AG04450 (cell line): ENCODE measurements at regions not wholly inside any gene's neighbourhood (a gene's known extent, or its start where the extent isn't known, plus 50 kb on each side); places are given as distances from the start of the nearest gene placed in this dataset.

Source experiments
- CTCF ChIA-PET: fragments of 300-600, 350-600 bp; formaldehyde crosslinking; extraction: SDS; loops from one replicate; lab custom pipeline; 2022; ENCODE audit warnings: antibody characterized with exemption, inconsistent platforms; lab: Charles Lee
- POLR2A ChIA-PET: fragments of 350-600 bp; formaldehyde crosslinking; extraction: SDS; loops from one replicate; lab custom pipeline; 2021; ENCODE audit warnings: antibody characterized with exemption, inconsistent platforms; lab: Yijun Ruan, JAX
- DNase-seq: peaks from one replicate; pipeline ENCODE4 v3.0.0-alpha.2; 2011; ENCODE audit warnings: low read depth, low spot score
- H3K27ac ChIP-seq: one replicate; pipeline ENCODE4 v1.5.1; 2012; ENCODE audit warnings: low read depth, low read length, control low read depth
- H3K27me3 ChIP-seq: one replicate; pipeline ENCODE4 v1.6.0; 2012; ENCODE audit warnings: low read length; ENCODE audit not compliant: control insufficient read depth, insufficient read depth
- H3K4me3 ChIP-seq: 2 replicates; pipeline ENCODE4 v1.5.1; 2011; ENCODE audit warnings: mild to moderate bottlenecking, low read depth, low read length, control low read depth
- H3K9me3 ChIP-seq: 2 replicates; pipeline ENCODE4 v1.5.1; 2012; ENCODE audit warnings: low read length; ENCODE audit not compliant: control insufficient read depth, insufficient read depth
- TF ChIP-seq, protein P1 (sequence below): IDR thresholded peaks from 2 replicates; pipeline ENCODE4 v1.5.1; 2011; ENCODE audit warnings: low read depth, low read length, control low read depth, inconsistent platforms

GRCh38 chr1:81635816-81636215, 164.9 kb upstream of the ADGRL2 start:
- no peaks in the 10 kb centered on the region for H3K9me3 ChIP-seq
- no peak overlapping the region for H3K4me3 ChIP-seq
- TF ChIP-seq, protein P1, sequence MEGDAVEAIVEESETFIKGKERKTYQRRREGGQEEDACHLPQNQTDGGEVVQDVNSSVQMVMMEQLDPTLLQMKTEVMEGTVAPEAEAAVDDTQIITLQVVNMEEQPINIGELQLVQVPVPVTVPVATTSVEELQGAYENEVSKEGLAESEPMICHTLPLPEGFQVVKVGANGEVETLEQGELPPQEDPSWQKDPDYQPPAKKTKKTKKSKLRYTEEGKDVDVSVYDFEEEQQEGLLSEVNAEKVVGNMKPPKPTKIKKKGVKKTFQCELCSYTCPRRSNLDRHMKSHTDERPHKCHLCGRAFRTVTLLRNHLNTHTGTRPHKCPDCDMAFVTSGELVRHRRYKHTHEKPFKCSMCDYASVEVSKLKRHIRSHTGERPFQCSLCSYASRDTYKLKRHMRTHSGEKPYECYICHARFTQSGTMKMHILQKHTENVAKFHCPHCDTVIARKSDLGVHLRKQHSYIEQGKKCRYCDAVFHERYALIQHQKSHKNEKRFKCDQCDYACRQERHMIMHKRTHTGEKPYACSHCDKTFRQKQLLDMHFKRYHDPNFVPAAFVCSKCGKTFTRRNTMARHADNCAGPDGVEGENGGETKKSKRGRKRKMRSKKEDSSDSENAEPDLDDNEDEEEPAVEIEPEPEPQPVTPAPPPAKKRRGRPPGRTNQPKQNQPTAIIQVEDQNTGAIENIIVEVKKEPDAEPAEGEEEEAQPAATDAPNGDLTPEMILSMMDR, result no peak
- POLR2A ChIA-PET, result no interaction called here
- CTCF ChIA-PET, result no interaction called here
- no peaks in the 10 kb centered on the region for H3K27me3 ChIP-seq
- no peak overlapping the region for H3K27ac ChIP-seq
- DNase-seq, result no peak

GRCh38 chr1:81634294-81634693, 166.4 kb upstream of the ADGRL2 start:
- TF ChIP-seq, protein P1, result no peak
- DNase-seq, result no peak
- Histone ChIP-seq H3K4me3 (no peak overlapping the region), H3K27ac (no peak overlapping the region), H3K27me3 (no peaks in the 10 kb centered on the region), H3K9me3 (no peaks in the 10 kb centered on the region)
- CTCF ChIA-PET, result no interaction called here
- POLR2A ChIA-PET, result no interaction called here

DNA sequence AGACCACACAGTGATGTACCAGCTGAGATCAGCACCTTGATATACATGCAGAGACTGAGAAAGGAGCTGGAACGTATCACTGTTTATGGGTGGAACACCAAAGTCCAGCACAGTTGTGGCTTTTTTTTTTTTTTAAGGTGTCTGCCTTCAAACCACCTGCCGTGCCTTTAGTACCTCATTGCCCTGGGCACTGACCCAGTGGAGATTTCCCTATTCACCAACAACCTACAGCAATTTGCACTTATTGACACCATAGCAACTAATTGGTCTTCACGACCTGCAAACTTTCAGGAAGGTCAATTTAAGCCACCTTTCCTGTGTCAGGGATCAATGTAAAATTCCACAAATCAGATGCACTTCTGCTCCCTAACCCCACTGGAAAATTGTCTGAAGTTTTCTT, 181.6 kb upstream of the ADGRL2 start:
- Histone ChIP-seq H3K27me3 (no peaks in the 10 kb centered on the region), H3K27ac (no peak overlapping the region), H3K9me3 (no peaks in the 10 kb centered on the region), H3K4me3 (no peak overlapping the region)
- DNase-seq, result no peak
- CTCF ChIA-PET, result no interaction called here
- TF ChIP-seq, protein P1, result no peak
- POLR2A ChIA-PET, result no interaction called here

DNA sequence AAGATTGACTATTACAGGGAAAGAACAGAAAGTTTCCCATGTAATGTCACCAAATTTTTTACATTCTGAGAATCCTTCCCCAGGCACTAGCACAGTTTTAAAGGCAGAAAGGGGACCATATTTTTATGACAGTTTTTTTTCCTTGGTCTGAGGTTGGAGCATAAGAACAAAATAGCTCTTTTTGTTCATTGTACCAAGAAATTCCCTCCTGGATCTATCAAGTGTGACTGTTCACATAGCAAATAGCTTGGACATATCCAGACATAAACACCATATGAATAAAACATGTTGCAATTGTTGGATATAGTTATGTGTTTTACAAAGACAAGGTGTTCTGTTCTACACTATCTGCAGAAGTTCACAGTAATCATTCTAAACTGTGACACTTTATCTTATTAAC, 182.4 kb upstream of the ADGRL2 start:
- ChIA-PET POLR2A (interaction anchor here (0.6 kb wide), 1 partner anchor 11 kb away, joined by 4 read pairs; no protein-coding TSS in a partner anchor), CTCF (interaction anchor here (0.7 to 1.1 kb wide), 2 partner anchors 26 to 89 kb away, joined by 3 read pairs; no protein-coding TSS in a partner anchor)
- TF ChIP-seq, protein P1, result no peak
- no peak for DNase-seq
- Histone ChIP-seq H3K4me3 (no peak overlapping the region), H3K27ac (no peak overlapping the region), H3K27me3 (no peaks in the 10 kb centered on the region), H3K9me3 (no peaks in the 10 kb centered on the region)

- TF ChIP-seq, protein P1, result no peak
- no peak for DNase-seq
- no peak overlapping the region for H3K27ac ChIP-seq
- ChIA-PET CTCF (interaction anchor here (1.1 kb wide), 1 partner anchor 25 kb away, joined by 3 read pairs; no protein-coding TSS in a partner anchor), POLR2A (no interaction called here)
- no peaks in the 10 kb centered on the region for H3K9me3 ChIP-seq
- H3K4me3 ChIP-seq, result no peak overlapping the region
- H3K27me3 ChIP-seq, result no peaks in the 10 kb centered on the region
These were observed 183.3 kb upstream of the ADGRL2 start for GRCh38 chr1:81617308-81617967.
